Calu3 (cell line): ENCODE measurements at regions not wholly inside any gene's neighbourhood (a gene's known extent, or its start where the extent isn't known, plus 50 kb on each side); places are given as distances from the start of the nearest gene placed in this dataset.

Experiments used
- BruUV-seq: library from RNA; stranded (reverse); fragments of 400-500 nt; replicated peaks from 2 replicates; lab custom pipeline; 2021; lab: Mats Ljungman, UMichigan
- CTCF ChIA-PET: fragments of 300-600 bp; sonication (Branson Sonifier 250); formaldehyde crosslinking; loops from one replicate; lab custom pipeline; 2022; ENCODE audit warnings: antibody characterized with exemption; lab: Charles Lee
- DNase-seq: peaks from one replicate; pipeline ENCODE4 v3.0.0; 2022
- H3K27ac Mint-ChIP-seq: one replicate; pipeline ENCODE4 v1.8.0; 2022; ENCODE audit warnings: mixed read lengths; ENCODE audit not compliant: unreplicated experiment
- H3K27me3 Mint-ChIP-seq: one replicate; pipeline ENCODE4 v1.8.0; 2022; ENCODE audit warnings: mixed read lengths; ENCODE audit not compliant: unreplicated experiment
- H3K36me3 Mint-ChIP-seq: one replicate; pipeline ENCODE4 v1.8.0; 2022; ENCODE audit warnings: mild to moderate bottlenecking, moderate library complexity, mixed read lengths; ENCODE audit not compliant: insufficient read depth, unreplicated experiment
- H3K4me1 Mint-ChIP-seq: one replicate; pipeline ENCODE4 v1.8.0; 2022; ENCODE audit warnings: mild to moderate bottlenecking, low read depth, mixed read lengths; ENCODE audit not compliant: unreplicated experiment
- H3K4me3 Mint-ChIP-seq: one replicate; pipeline ENCODE4 v1.8.0; 2022; ENCODE audit warnings: mild to moderate bottlenecking, low read depth, moderate library complexity, mixed read lengths; ENCODE audit not compliant: unreplicated experiment
- H3K9me3 Mint-ChIP-seq: one replicate; pipeline ENCODE4 v1.8.0; 2022; ENCODE audit warnings: low read depth, mixed read lengths; ENCODE audit not compliant: unreplicated experiment
- CTCF ChIP-seq: fragments of 200-600 bp; IDR thresholded peaks from one replicate; pipeline ENCODE4 v1.8.0; 2022; ENCODE audit warnings: antibody characterized with exemption; ENCODE audit not compliant: unreplicated experiment
- intact Hi-C: fragments of 100-400 bp; cut with micrococcal nuclease; formaldehyde crosslinking; loops from one replicate; pipeline ENCODE4 v1.10.0; 2022; ENCODE audit not compliant: unreplicated experiment

GRCh38 chr13:83286737-83287136 lies 595.5 kb downstream of the SLITRK1 start:
- Mint-ChIP-seq H3K36me3 (no peaks in the 10 kb centered on the region), H3K9me3 (no peaks in the 10 kb centered on the region), H3K27me3 (no peaks in the 10 kb centered on the region), H3K4me1 (no peaks in the 10 kb centered on the region), H3K27ac (no peak overlapping the region), H3K4me3 (no peak overlapping the region)
- intact Hi-C loops, result no loop called here
- CTCF ChIA-PET, result no interaction called here
- no peak for DNase-seq
- BruUV-seq, result no TSS peak
- no peak for TF ChIP-seq CTCF

GRCh38 chr13:83281654-83282053 lies 600.6 kb downstream of the SLITRK1 start:
- H3K4me1 Mint-ChIP-seq, result no peaks in the 10 kb centered on the region

GRCh38 chr13:83274679-83275078 lies 607.6 kb downstream of the SLITRK1 start:
- Mint-ChIP-seq H3K4me3 (no peak overlapping the region), H3K27me3 (no peaks in the 10 kb centered on the region), H3K4me1 (no peaks in the 10 kb centered on the region), H3K27ac (no peak overlapping the region), H3K9me3 (no peaks in the 10 kb centered on the region), H3K36me3 (no peaks in the 10 kb centered on the region)
- no TSS peak for BruUV-seq
- no peak for DNase-seq
- TF ChIP-seq CTCF, result no peak
- CTCF ChIA-PET, result no interaction called here
- intact Hi-C loops, result no loop called here

More at GRCh38 chr13:83281654-83282053, 600.6 kb downstream of the SLITRK1 start:
- DNase-seq, result no peak
- Mint-ChIP-seq H3K4me3 (no peak overlapping the region), H3K9me3 (no peaks in the 10 kb centered on the region), H3K27me3 (no peaks in the 10 kb centered on the region), H3K36me3 (no peaks in the 10 kb centered on the region), H3K27ac (no peak overlapping the region)
- no TSS peak for BruUV-seq
- CTCF ChIA-PET, result no interaction called here
- intact Hi-C loops, result no loop called here
- TF ChIP-seq CTCF, result no peak

GRCh38 chr13:83272652-83273240 lies 609.5 kb downstream of the SLITRK1 start:
- Mint-ChIP-seq H3K36me3 (no peaks in the 10 kb centered on the region), H3K27me3 (no peaks in the 10 kb centered on the region), H3K27ac (no peak overlapping the region), H3K4me3 (no peak overlapping the region), H3K4me1 (no peaks in the 10 kb centered on the region), H3K9me3 (no peaks in the 10 kb centered on the region)
- DNase-seq, result no peak
- TF ChIP-seq CTCF, result no peak
- no TSS peak for BruUV-seq
- intact Hi-C loops, result no loop called here
- CTCF ChIA-PET, result no interaction called here
